Endothelial cell of umbilical vein (primary cell): ENCODE measurements at regions not wholly inside any gene's neighbourhood (a gene's known extent, or its start where the extent isn't known, plus 50 kb on each side); places are given as distances from the start of the nearest gene placed in this dataset.

Source experiments
- BruUV-seq: library from RNA; stranded (reverse); fragments of 400-500 nt; replicated peaks from 2 replicates; lab custom pipeline; 2021; lab: Mats Ljungman, UMichigan
- CTCF ChIA-PET: fragments of 300-600, 350-600 bp; sonication (Branson Sonifier 250); formaldehyde crosslinking; loops from one replicate; lab custom pipeline; 2021; ENCODE audit warnings: antibody characterized with exemption, inconsistent platforms; lab: Charles Lee
- POLR2A ChIA-PET: fragments of 300-600, 350-600 bp; sonication (Branson Sonifier 250); formaldehyde crosslinking; loops from one replicate; lab custom pipeline; 2021; ENCODE audit warnings: antibody characterized with exemption, inconsistent platforms; lab: Charles Lee
- DNase-seq: peaks from one replicate; pipeline ENCODE4 v3.0.0-alpha.2; 2011; ENCODE audit warnings: low read depth, low spot score
- FAIRE-seq: peaks from 2 replicates; lab custom pipeline; 2011; peaks lifted over from hg19 to GRCh38; lab: Jason Lieb, UNC
- H2AFZ ChIP-seq: 2 replicates; pipeline ENCODE4 v1.6.0; 2012; ENCODE audit warnings: low read depth, low read length, control low read depth, inconsistent platforms
- H3K27ac ChIP-seq: 2 replicates; pipeline ENCODE4 v1.5.1; 2011; ENCODE audit warnings: low read depth, mild to moderate bottlenecking, control low read depth, low read length, moderate library complexity; ENCODE audit not compliant: insufficient read depth
- H3K27me3 ChIP-seq, 2 experiments: 2 replicates each; pipeline versions ENCODE4 v1.6.0 to v1.6.1; 2011; ENCODE audit warnings: low read length in 2 of 2, mixed read lengths in 1 of 2; ENCODE audit not compliant: control insufficient read depth in 2 of 2, insufficient read depth in 2 of 2
- H3K36me3 ChIP-seq, 2 experiments: 2 replicates in 1 of 2; 3 replicates in 1 of 2; pipeline ENCODE4 v1.5.1; 2011; ENCODE audit warnings: low read length in 2 of 2, mild to moderate bottlenecking in 1 of 2, moderate library complexity in 1 of 2; ENCODE audit not compliant: control insufficient read depth in 2 of 2, insufficient read depth in 2 of 2; ENCODE audit errors: extremely low read depth in 1 of 2
- H3K4me1 ChIP-seq: 3 replicates; pipeline ENCODE4 v1.5.1; 2011; ENCODE audit warnings: mild to moderate bottlenecking, low read length; ENCODE audit not compliant: control insufficient read depth, insufficient read depth; ENCODE audit errors: extremely low read depth
- H3K4me2 ChIP-seq: 2 replicates; pipeline ENCODE4 v1.6.1; 2011; ENCODE audit warnings: low read length, control low read depth, mixed read lengths; ENCODE audit not compliant: insufficient read depth
- H3K4me3 ChIP-seq, 3 experiments: fragments of 200-600 bp in 1 of 3; sonication (generic), shearing (Covaris generic) in 1 of 3; replicated peaks in 1 of 3; 2 replicates each; pipeline ENCODE4 v1.5.1; 2011 to 2016; ENCODE audit warnings: control low read depth in 3 of 3, low read length in 3 of 3, mild to moderate bottlenecking in 2 of 3, inconsistent platforms in 1 of 3, low read depth in 1 of 3, moderate library complexity in 1 of 3; ENCODE audit not compliant: insufficient read depth in 1 of 3
- H3K79me2 ChIP-seq: 2 replicates; pipeline ENCODE4 v1.6.0; 2012; ENCODE audit warnings: low read length, inconsistent platforms; ENCODE audit not compliant: control insufficient read depth, insufficient read depth
- H3K9ac ChIP-seq: replicated peaks from 2 replicates; pipeline ENCODE3; 2011; ENCODE audit warnings: low read length, control low read depth; ENCODE audit not compliant: insufficient read depth; ENCODE audit errors: extremely low read depth
- H3K9me1 ChIP-seq: replicated peaks from 3 replicates; pipeline ENCODE4 v1.6.0; 2011; ENCODE audit warnings: mild to moderate bottlenecking, low read length; ENCODE audit not compliant: control insufficient read depth, insufficient read depth; ENCODE audit errors: extremely low read depth
- H3K9me3 ChIP-seq: replicated peaks from 2 replicates; pipeline ENCODE4 v1.5.1; 2012; ENCODE audit warnings: low read length, inconsistent platforms; ENCODE audit not compliant: control insufficient read depth, insufficient read depth
- H4K20me1 ChIP-seq: replicated peaks from 2 replicates; pipeline ENCODE3; 2011; ENCODE audit warnings: mild to moderate bottlenecking, low read length; ENCODE audit not compliant: control insufficient read depth, insufficient read depth; ENCODE audit errors: extremely low read depth
- CTCF ChIP-seq, 2 donors: IDR thresholded peaks; 1 replicate in 1 of 2; 2 replicates in 1 of 2; pipeline ENCODE4 v1.5.1; 2011; ENCODE audit warnings: low read length in 2 of 2, mild to moderate bottlenecking in 2 of 2, moderate library complexity in 2 of 2, control low read depth in 1 of 2, inconsistent platforms in 1 of 2, low read depth in 1 of 2; ENCODE audit not compliant: insufficient read depth in 1 of 2; ENCODE audit errors: extremely low read depth in 1 of 2
- EZH2 ChIP-seq: IDR thresholded peaks from 2 replicates; pipeline ENCODE4 v1.6.1; 2012; ENCODE audit warnings: borderline replicate concordance, low read depth, mild to moderate bottlenecking, moderate library complexity, low read length, inconsistent platforms; ENCODE audit not compliant: severe bottlenecking
- FOS ChIP-seq: IDR thresholded peaks from 2 replicates; pipeline ENCODE4 v1.6.1; 2011; ENCODE audit warnings: mild to moderate bottlenecking, low read length, moderate library complexity, borderline replicate concordance; ENCODE audit not compliant: insufficient read depth
- GATA2 ChIP-seq: IDR thresholded peaks from 2 replicates; pipeline ENCODE4 v1.7.0; 2011; ENCODE audit warnings: low read depth, mild to moderate bottlenecking, moderate library complexity, mixed read lengths, low read length; ENCODE audit not compliant: insufficient read length, insufficient read depth
- JUN ChIP-seq: IDR thresholded peaks from 2 replicates; pipeline ENCODE4 v1.6.1; 2011; ENCODE audit warnings: borderline replicate concordance, low read depth; ENCODE audit not compliant: insufficient read length, insufficient read depth
- MYC ChIP-seq: IDR thresholded peaks from one replicate; pipeline ENCODE4 v1.6.1; 2011; ENCODE audit warnings: mild to moderate bottlenecking, low read depth, low read length
- POLR2A ChIP-seq: IDR thresholded peaks from 2 replicates; pipeline ENCODE4 v1.6.1; 2012; ENCODE audit warnings: low read depth, mild to moderate bottlenecking, control low read depth, low read length
- POLR2AphosphoS5 ChIP-seq: IDR thresholded peaks from 2 replicates; pipeline ENCODE4 v1.6.1; 2012; ENCODE audit warnings: low read depth, mild to moderate bottlenecking, control low read depth, low read length, moderate library complexity; ENCODE audit not compliant: insufficient read depth
- dilution Hi-C: fragments of 300-500 bp; cut with MboI; formaldehyde crosslinking; loops from one replicate; pipeline ENCODE4 v1.15.0; 2019; ENCODE audit warnings: low sequenced_read_pairs; ENCODE audit not compliant: extremely low pct_ligation_motif_present
- intact Hi-C: fragments of 100-400 bp; cut with micrococcal nuclease; formaldehyde crosslinking; loops from one replicate; pipeline ENCODE4 v1.10.0; 2022
- TF ChIP-seq, protein P1 (sequence below): IDR thresholded peaks from 2 replicates; pipeline ENCODE4 v1.6.1; 2011; ENCODE audit not compliant: insufficient read depth, insufficient read length

DNA sequence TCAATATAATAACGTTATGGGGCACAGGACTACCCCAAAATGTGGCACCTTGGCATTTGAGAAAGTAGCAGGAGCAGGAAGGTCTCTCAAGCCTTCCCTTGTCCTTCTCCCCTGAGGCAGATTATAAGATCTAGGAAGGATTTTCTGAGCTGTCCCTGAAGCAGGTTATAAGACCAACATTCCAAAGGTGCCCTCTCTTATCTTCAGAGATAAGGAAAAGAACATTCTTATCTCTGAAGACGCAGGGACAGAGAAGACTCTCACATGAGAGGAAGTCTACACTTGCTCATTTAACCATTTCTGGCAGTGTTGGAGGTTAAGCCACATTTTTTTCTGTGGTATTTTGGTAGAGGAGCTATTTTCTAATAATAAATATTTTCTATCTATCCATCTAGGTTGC, 437.9 kb upstream of the MAOA start:
- intact Hi-C loops: no loop called here
- Histone ChIP-seq H3K27ac (no peak overlapping the region), H3K79me2 (no peaks in the 10 kb centered on the region), H3K4me3 (no peak overlapping the region), H3K27me3 (no peaks in the 10 kb centered on the region), H3K4me1 (no peaks in the 10 kb centered on the region), H3K9me1 (no peaks in the 10 kb centered on the region), H2AFZ (no peak overlapping the region), H3K9ac (no peak overlapping the region), H4K20me1 (no peaks in the 10 kb centered on the region), H3K36me3 (no peaks in the 10 kb centered on the region), H3K9me3 (no peaks in the 10 kb centered on the region), H3K4me2 (no peak overlapping the region)
- POLR2A ChIA-PET: no interaction called here
- no peak for TF ChIP-seq CTCF (IDR thresholded peaks at IDR 0.05; ENCODE audit: extremely low read depth in 1 of 2, insufficient read depth in 1 of 2, low read depth in 1 of 2, low read length in 2 of 2)
- TF ChIP-seq MYC: no peak
- no peak for TF ChIP-seq GATA2
- TF ChIP-seq, protein P1, sequence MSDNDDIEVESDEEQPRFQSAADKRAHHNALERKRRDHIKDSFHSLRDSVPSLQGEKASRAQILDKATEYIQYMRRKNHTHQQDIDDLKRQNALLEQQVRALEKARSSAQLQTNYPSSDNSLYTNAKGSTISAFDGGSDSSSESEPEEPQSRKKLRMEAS: no peak
- BruUV-seq: no TSS peak
- dilution Hi-C loops: no loop called here
- DNase-seq (no peak), FAIRE-seq (no peak)
- CTCF ChIA-PET: no interaction called here

GRCh38 chrX:43224496-43224895, 431.6 kb upstream of the MAOA start:
- FAIRE-seq: no peak
- H3K4me3 ChIP-seq: no peak overlapping the region
- intact Hi-C loops (no loop called here), dilution Hi-C loops (no loop called here)
- H2AFZ ChIP-seq: no peak overlapping the region
- H3K4me2 ChIP-seq: no peak overlapping the region
- BruUV-seq: no TSS peak
- H3K9me1 ChIP-seq: no peaks in the 10 kb centered on the region
- no peaks in the 10 kb centered on the region for H3K27me3 ChIP-seq
- CTCF ChIA-PET: no interaction called here
- H4K20me1 ChIP-seq: no peaks in the 10 kb centered on the region
- no peak overlapping the region for H3K27ac ChIP-seq
- H3K36me3 ChIP-seq: no peaks in the 10 kb centered on the region
- H3K79me2 ChIP-seq: no peaks in the 10 kb centered on the region
- no peaks in the 10 kb centered on the region for H3K4me1 ChIP-seq
- H3K9me3 ChIP-seq: no peaks in the 10 kb centered on the region
- TF ChIP-seq JUN (no peak), EZH2 (no peak), CTCF (IDR thresholded peaks at IDR 0.05; ENCODE audit: extremely low read depth in 1 of 2, insufficient read depth in 1 of 2, low read depth in 1 of 2, low read length in 2 of 2) (no peak), MYC (no peak), POLR2AphosphoS5 (no peak), POLR2A (no peak), FOS (no peak), GATA2 (no peak)
- TF ChIP-seq, protein P1: no peak
- POLR2A ChIA-PET: no interaction called here
- no peak overlapping the region for H3K9ac ChIP-seq
- DNase-seq: no peak
